ENCODE measurements at regions not wholly inside any gene's neighbourhood (a gene's known extent, or its start where the extent isn't known, plus 50 kb on each side); places are given as distances from the start of the nearest gene placed in this dataset.

DNA sequence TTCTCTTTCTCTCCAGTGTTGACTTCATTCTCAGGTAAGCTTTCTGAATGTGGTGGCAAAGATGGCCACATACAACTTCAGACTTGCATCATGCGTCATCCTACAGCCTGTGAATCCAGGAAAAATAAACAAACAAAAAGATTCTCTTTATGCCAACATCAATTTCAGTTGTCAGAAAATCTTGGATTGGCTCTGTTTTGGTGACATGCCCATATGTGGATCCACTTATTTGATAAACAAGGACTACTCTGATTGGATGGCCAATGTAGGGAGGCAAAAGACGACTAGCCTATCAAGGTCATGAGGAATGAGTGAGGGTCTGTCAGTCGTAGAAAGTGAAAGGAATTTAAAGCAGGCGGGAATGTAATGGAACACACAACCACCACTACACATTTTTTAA is 866.6 kb downstream of the USP25 start:
- no peak for FAIRE-seq

DNA sequence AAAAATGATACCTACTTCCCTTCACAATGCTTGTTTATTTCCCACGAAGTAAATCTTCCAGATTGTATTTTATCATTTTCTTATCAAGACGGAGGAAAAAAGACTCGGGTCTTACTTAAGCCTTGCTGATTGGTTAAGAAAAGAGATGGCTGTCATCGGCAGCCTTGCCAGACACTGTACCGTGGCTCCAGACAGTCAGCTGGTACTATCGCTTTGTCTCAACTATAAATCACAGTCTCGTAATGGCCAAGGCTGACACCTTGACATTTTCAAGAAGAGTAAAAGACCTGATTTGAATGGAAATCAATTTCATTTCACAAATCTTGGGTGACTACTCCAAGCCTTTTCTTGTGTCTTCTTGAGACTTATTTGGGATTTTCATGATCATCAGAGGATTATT is 868.0 kb downstream of the USP25 start:
- no peak for FAIRE-seq

DNA sequence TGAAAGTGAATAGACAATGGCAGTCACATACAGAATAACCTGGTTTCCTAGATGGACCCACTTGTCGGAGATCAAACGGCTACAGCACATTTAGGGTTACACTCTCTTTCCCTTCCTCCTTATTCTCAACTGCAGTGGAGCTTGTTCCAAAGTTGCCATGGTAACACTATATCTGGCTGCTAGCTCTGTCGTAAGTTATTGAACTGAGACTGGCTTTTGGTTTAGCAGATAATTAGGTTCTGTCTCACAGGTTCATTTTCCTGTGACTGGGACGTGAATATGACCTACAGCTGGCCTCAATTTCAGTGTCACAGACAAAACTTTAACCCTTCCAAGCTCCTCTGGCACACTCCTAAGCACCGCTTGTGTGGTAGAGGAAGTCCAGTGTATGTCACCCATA is 875.8 kb downstream of the USP25 start:
- FAIRE-seq, result no peak

DNA sequence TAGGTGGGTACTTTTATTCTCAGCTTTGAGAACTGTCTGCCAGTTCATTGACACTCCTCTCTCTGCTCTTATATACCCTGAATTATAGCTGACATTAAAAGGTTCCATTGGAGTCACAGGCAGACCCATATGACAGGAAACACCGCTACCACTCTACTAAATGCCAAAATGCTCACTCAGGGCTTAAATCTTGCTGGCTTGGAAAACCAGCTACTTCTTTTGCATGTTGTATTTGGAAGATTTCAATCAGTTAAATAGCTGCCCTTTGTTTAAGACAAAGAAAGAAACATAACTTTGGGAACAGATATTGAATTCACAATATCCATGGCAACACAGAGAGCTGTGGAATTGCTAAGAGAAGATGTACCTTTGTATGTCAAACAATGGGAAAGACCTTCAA is 876.5 kb downstream of the USP25 start:
- FAIRE-seq, result no peak

DNA sequence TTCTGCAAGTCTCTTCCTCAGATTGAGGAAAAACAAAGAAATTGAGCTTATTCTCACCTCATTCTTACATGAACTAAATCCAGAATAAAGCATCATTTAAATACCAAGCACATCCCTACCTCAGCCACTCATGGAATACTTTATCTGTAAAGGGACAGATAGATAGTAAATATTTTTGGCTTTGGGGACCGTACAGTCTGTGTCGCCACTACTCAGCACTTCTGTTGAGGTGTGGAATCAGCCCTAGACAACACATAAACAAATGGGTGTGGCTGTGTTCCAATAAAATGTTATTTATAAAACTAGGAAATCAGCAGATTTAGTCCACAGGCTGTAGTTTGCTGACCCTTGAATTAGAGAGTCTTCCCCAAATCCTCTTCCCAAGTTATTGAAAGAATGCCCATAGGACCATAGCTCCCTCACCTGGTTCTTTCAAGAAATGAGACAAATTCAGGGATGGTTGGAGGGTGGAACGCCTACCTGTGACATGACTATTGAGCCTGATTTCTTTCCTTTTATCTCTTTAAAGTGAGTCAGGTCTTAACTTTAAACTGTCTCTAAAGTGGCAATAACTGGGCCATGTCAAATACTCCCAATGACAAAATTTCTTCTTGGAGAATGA is 878.5 kb downstream of the USP25 start:
- FAIRE-seq, result no peak

DNA sequence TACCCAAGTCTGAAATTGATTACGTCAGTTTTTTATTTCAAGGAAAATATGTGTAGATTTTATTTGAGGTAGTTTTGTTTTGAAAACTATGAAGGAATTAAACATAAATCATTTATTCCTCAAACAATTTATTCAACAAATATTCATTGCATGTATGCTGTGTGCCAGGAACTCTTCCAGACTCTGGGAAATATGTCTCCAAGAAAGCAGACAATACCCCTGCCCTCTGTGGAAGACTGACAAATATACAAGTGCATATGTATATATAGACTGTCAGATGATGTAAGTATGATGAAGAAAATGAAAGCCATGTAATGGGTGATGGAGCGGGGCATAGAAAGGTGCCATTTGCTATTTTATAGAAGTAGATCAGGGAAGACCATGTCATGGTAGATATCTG is 889.5 kb downstream of the USP25 start:
- no peak for FAIRE-seq

DNA sequence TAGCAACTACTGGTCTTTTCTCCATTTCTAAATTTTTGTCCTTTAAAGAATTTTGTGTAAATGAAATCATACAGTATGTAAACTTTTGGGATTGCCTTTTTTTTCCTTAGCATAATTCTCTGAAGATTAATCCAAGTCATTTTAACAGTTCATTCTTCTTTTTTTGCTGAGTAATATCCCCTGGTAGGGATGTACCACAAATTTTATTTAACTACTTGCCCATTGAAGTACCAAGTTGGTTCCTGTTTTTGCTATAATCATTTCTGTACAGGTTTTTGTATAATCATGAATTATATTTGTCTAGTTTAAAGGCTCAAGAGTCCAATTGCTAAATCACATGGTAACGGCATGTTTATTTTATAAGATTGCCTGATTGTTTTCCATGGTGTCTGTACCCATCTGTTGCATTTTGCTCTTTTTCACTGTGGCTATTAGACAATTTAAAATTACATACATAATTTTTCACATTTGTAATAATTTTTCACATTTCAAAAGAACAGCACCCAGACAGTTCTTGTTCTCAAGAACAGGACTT is 891.1 kb downstream of the USP25 start:
- no peak for FAIRE-seq

DNA sequence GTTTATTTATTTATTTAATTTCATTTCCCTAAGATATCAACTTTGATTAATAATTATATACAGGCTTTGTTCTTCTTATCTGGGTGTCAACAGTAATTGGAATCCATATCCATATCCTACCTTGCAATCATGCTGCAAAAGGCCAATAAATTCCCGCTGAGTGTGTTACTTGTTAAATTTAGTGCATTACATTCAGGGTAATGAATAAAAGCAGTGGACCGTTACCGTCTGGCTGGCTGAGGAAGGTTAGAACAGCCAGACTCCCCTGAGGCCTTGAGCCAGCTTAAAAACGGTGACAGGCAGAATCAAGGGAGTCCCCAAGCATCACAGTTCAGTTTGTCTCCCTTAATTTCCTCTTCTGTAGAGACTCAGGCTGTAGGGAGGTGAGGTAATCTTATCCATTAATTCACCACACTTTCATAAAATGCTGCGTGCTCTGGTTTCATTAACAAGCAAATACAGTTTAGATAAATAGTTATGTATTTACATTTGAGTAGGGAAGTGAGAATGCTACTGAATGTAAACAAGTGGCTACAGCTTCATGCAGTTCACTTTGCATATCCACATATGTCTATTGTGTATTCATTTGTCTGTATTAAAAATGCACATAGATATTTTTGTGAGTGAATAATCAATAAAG is 888.2 kb upstream of the CXADR start:
- no peak for FAIRE-seq

DNA sequence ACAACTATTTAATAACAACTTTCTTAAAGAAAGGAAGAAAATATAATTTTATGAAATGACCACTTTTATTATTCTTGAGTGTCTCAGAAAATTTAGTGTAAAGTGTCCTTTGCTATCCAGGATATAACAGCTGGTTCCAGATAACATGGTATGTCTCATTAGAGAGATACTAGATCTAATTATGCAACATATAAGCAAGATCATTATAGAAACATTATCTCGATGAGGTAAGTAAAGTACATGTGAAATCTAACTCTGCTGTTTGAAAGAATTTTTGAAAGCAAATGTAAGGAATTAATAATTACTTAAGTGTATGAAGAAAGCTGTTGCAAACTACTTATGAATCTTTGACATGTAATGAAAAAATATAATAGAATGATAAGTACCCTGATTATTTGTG is 887.4 kb upstream of the CXADR start:
- no peak for FAIRE-seq

DNA sequence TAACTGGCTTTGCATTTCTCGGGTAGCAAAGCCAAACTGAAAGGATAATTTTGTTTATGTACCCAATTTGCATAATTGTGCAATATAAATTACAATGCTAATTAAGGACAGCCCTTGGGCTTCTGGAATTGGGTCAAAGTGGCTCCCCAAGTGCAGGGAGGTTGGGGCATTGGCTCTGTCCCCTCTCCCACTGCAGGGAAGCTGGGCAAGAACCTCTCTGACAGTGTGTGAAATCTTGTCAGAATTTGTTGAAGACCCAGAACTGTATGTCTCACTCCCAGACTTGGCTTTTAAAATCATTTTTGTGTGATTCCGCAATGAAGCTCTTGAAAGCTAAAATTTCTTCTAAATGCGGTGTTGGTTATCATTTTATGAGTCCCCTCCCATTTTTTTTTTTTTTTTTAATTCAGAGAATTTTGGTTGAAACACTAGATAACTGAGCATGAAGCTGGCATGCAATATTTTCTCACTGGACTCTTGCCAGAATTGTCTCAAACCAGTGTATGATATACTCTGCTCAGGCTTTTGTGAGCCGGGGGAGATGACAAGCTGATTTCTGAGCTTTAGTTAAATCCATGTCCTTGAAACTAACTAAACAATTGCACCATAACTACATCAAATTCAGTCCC is 878.9 kb upstream of the CXADR start:
- FAIRE-seq, result no peak

DNA sequence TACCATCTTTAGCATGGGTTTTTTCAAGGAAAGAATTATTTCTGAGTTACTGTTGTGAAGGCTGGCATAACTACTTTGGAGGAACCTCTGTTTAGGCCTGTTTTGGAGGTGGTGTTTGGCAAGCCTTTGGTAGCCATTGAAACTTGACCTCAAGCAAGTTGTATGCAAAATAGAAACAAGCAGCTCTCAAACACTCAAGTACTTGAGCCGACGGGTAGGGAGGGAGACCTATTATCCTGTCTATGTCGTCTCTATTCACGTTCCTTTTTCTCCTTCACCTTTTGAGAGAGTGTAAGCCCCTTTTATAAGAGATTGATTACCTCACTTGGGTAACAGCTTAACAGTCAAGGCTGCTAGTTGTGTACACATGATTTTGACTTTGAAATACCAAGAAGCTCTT is 878.3 kb upstream of the CXADR start:
- FAIRE-seq, result no peak

DNA sequence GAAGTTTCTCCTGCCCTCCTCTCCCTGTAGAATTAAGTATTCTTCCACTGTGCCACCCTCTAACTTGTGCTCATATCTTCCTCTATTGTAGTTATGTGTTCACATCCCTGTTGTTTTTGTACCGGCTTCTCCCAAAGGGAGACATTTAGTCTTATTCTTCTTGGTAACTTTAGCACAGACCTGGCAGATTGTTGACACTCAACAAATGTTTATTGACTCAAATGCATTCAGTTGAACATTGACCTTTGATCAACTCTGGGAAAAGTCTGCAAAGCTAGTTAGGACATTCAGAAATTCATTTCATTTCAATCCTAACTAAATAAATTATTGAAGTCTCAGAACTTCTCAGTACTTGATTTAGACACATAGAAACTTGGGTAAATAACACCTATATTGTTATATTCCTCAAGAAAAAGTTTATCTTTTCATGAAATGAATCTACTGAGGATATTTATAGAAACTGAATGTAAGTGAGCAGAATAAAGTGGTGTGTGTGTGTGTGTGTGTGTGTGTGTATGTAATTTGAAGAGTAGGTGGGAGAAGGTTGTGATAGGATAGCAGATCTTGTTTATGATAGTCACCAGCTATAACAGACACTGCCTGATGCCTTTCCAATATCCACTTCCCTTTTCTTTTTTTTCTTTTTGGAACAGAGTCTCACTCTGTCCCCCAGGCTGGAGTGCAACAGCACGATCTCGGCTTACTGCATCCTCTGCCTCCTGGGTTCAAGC is 872.4 kb upstream of the CXADR start:
- no peak for FAIRE-seq

DNA sequence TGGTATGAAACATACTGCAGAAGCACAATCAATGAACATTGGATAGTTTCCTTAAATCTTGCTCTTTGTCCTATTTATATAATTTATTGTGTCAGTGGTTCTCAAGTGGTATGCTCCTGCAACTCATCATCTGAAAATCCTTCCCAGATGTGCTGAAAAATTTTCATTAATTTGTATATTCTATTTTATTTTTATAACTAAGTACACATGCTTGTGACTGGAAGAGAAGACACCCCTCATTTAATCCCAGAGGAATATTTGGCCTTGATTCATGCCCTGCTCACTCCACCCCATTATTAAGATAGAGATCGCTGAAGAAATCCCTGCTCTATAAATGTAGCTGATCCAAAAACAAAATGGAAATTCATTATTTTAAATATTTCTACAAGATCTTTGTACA is 870.5 kb upstream of the CXADR start:
- no peak for FAIRE-seq

DNA sequence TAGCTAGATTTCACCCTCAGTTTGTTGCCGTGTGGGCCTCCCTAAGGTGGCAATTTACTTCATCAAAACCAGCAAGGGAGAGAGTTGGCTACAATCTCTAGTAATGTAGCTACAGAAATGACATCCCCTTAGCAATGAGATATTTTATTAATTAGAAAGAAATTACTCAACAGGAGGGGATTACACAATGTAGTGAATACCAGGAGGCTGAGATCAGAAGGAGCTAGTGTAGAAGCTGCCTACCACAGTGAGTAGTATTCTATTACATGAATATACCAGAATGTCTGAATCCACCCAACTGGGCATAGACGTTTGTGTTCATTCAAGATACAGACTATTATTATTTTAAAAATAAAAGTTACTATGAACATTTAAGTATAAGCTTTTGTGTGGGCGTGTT is 868.2 kb upstream of the CXADR start:
- no peak for FAIRE-seq

DNA sequence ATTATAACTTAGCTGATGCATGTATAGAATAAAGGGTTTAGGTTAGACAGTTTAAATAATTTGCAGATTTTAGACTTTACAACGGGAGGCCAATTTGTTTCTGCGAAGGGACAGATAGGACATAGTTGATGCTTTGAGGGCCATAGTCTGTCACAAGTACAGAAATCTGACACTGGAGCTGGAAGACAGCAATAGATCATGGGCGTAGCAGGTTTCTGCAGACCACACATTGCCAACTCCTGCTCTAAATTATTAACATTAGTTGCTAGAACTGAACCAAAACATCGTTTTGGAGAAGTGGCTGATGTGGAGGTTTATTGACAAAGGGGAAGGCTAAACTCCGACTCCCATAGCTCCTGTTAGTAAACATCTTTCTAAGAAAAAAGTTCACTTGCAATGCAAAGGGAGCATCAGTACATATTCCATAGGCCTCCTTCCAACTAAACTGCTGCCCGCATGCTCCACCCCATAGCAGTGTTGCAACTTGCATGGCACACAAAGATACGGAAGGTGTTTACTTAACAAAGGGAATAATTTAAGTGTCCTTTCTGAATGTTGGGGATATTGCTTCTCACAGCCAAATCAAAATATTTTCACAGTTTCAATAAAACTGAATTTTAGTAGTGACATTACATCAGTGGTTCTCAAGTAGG is 862.0 kb upstream of the CXADR start:
- no peak for FAIRE-seq

DNA sequence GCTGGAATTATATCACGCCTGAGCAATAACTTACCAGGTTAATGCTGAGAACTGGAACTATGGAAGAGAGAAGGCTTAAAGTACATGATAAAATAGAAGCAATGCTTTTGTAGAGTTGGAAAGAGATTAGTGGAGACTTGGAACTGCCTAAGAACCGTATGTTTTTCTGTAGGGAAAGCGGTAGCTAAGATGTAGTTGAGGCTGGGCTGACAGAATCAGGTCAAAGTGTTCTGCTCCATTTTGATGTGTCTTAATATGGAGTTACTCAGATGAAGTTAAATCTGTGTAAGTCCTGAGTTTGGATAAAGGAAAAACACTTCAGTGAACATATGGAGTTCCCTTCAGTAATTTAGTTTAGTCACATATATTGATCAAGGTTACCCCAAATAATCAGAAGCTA is 860.9 kb upstream of the CXADR start:
- no peak for FAIRE-seq

DNA sequence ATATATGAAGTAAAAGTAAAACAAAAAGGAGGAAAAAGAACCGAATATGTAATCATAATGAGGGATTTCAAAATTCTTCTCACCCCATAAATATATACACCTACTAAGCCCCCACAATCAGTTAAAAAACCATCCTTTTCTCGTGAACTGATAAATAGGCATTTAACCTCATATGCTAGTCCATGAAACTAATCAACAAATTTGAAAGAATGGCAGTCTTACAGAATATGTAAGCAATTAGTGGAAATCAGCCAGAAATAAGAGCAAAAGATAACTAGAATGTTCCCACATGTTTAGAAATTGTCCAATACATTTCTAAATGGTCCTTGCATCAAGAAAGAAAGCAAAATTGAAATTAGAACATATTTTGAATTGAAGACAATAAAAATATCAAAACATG is 849.4 kb upstream of the CXADR start:
- FAIRE-seq, result no peak

DNA sequence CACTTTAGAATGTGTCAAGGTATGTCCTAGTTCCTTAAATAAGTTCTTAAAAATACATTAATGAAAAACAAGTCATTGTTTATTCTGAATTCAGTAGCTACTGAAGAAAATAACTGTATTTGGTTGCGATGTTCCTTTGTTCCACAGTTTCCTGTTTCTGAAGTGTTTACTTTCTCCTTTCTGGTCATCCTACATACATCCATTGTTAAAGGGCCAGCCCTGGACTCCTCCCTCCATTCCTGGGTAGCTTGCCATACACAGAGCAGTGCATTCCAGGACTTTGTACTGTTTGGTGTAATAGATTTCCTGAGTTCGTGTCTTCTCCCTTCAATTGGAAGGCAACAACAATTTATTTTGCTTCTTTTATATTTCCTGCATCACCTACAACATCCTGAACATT is 845.4 kb upstream of the CXADR start:
- FAIRE-seq, result no peak

DNA sequence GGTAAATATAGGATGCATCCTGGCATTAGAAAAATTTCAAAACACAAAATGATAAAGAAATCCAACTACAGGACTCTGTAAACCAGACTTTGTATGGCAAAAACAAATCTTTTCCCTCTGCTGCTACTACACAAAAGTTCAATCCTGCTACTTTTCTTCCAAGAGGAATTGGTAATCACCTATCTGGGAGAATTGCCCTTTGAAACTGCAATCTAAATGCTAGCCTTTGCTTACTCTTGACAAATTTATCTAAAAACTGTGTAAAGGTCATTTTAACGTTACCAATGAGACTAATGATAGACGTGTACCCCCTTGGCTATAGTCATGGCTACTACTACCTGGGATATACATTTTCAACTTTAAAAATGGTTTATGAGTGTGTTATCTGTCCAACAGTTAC is 837.9 kb upstream of the CXADR start:
- FAIRE-seq, result no peak

DNA sequence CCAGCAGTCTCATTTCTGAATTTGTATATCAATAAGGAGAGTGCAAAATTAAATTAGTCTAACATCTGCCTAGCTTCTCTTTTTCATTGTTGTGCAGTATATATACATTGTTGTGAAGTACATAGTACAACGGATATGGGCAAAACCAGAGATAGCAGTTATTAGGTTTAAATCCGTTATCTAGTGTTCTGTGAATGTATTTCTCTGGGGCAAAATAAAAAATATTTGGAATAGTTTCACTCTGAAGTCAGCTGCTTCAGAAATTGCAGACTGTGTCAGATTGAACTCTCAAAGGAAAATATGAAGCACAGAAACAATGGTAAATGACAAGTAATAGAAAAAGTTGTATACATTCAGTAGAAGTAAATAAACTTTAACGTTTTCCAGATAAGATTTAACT is 836.5 kb upstream of the CXADR start:
- FAIRE-seq, result no peak

DNA sequence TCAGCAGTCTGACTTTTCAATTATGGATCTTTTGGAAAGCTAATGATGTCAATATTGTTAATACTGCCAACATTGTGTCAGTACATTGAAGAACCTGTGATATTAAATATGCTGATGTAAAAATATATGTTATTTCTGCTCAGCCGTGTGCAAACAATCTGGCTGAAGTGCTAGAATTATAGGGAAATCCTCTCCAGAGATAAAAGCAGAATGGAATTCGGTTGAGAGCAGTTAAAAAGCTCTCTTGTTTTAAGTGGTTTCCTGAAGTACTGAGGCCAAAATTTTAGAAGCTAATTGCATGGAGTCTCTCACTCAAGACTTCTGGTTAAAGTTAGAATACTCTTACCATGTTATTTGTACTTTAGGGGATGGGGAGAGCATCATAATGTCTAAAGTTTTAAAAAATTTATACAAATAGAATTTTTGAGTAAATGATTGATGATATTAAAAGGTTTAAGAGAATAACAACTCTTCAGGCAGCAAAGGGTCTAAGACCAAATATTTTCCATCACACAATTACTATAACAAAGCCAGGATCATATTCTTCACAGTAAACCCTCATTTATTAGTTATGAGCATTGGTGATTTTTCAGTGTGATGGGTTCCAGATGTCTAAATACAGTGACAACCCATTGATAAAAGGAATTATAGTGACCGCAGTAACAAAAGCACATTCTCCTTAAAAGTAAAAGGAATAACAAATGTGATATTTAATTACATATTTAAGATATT is 834.2 kb upstream of the CXADR start:
- no peak for FAIRE-seq

DNA sequence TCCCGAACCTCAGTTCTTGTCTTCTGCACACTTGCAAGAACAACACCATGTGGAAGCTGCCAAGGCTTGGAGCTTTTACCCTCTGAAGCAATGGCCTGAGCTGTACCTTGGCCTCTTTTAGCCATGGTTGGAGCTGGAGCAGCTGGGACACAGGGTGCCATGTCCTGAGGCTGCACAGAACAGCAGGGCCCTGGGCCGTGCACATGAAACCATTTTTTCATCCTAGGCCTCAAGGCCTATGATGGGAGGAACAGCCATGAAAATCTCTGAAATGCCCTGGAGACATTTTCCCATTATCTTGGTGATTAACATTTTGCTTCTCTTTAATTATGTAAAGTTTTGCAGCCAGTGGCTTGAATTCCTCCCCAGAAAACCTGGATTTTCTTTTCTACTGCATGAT is 817.8 kb upstream of the CXADR start:
- no peak for FAIRE-seq

DNA sequence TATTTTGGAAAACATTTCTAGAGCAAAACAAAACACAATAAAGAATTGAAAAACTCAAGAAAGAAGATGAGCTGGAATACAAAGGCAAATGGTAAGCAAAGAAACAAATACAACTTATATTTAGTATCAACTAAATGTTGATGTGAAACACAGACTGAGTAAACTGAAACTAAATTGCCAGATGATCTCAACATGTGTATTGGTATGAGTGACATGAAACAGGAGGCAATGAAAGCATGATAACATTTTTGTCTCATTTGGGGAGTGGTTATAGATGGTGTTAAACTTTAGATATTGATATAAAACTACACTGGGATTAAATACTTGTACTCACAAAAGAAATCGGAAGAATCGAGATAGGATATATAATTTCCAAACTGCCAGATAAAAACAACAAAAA is 805.6 kb upstream of the CXADR start:
- no peak for FAIRE-seq
